ENCODE measurements at regions not wholly inside any gene's neighbourhood (a gene's known extent, or its start where the extent isn't known, plus 50 kb on each side); places are given as distances from the start of the nearest gene placed in this dataset.

- H3K27ac ChIP-seq (ENCODE audit: low read length): no peak overlapping the region
- H3K9me3 ChIP-seq (ENCODE audit: insufficient read depth, low read length): no peaks in the 10 kb centered on the region
- peaks cover 23% of the 10 kb centered on the region for H3K4me1 ChIP-seq (ENCODE audit: low read length)
- H2AFZ ChIP-seq (ENCODE audit: low read depth, low read length): no peak overlapping the region
- no peaks in the 10 kb centered on the region for H3K79me2 ChIP-seq (ENCODE audit: low read length)
- no peak overlapping the region for H3K9ac ChIP-seq (ENCODE audit: low read length)
- H3K27me3 ChIP-seq (ENCODE audit: low read depth, low read length): peaks cover 14% of the 10 kb centered on the region; the same call in 1 of the 2 replicates
- no peak overlapping the region for H3K4me3 ChIP-seq (ENCODE audit: low read length)
- H3K4me2 ChIP-seq (ENCODE audit: low read length): no peak overlapping the region
- no peaks in the 10 kb centered on the region for H3K36me3 ChIP-seq (replicated peaks; ENCODE audit: low read depth, low read length)
- TF ChIP-seq EZH2phosphoT487 (IDR thresholded peaks at IDR 0.05; ENCODE audit: low read depth): no peak
- TF ChIP-seq CTCF (IDR thresholded peaks at IDR 0.05; ENCODE audit: low read depth, low read length): no peak
- H4K20me1 ChIP-seq (ENCODE audit: insufficient read depth, low read length): no peaks in the 10 kb centered on the region
These were observed 112.9 kb upstream of the PHACTR1 start for GRCh38 chr6:12603673-12604049.

- H3K4me1 ChIP-seq (ENCODE audit: low read length): peaks cover 25% of the 10 kb centered on the region
- H3K9ac ChIP-seq (ENCODE audit: low read length): no peak overlapping the region
- H3K9me3 ChIP-seq (ENCODE audit: insufficient read depth, low read length): no peaks in the 10 kb centered on the region
- peak overlapping the region; percentile 75 for H3K4me3 ChIP-seq (ENCODE audit: low read length)
- TF ChIP-seq EZH2phosphoT487 (IDR thresholded peaks at IDR 0.05; ENCODE audit: low read depth): no peak
- TF ChIP-seq CTCF (IDR thresholded peaks at IDR 0.05; ENCODE audit: low read depth, low read length): peak; percentile 84
- no peaks in the 10 kb centered on the region for H3K36me3 ChIP-seq (replicated peaks; ENCODE audit: low read depth, low read length)
- no peaks in the 10 kb centered on the region for H3K79me2 ChIP-seq (ENCODE audit: low read length)
- H2AFZ ChIP-seq (ENCODE audit: low read depth, low read length): no peak overlapping the region
- H3K27ac ChIP-seq (ENCODE audit: low read length): no peak overlapping the region
- H3K4me2 ChIP-seq (ENCODE audit: low read length): peak overlapping the region; percentile 89
- H4K20me1 ChIP-seq (ENCODE audit: insufficient read depth, low read length): no peaks in the 10 kb centered on the region
- H3K27me3 ChIP-seq (ENCODE audit: low read depth, low read length): peaks cover 15% of the 10 kb centered on the region
These were observed 110.7 kb upstream of the PHACTR1 start for GRCh38 chr6:12605888-12606345.

- no peaks in the 10 kb centered on the region for H4K20me1 ChIP-seq (ENCODE audit: insufficient read depth, low read length)
- no peak overlapping the region for H3K27ac ChIP-seq (ENCODE audit: low read length)
- no peaks in the 10 kb centered on the region for H3K79me2 ChIP-seq (ENCODE audit: low read length)
- no peaks in the 10 kb centered on the region for H3K9me3 ChIP-seq (ENCODE audit: insufficient read depth, low read length)
- no peaks in the 10 kb centered on the region for H3K36me3 ChIP-seq (replicated peaks; ENCODE audit: low read depth, low read length)
- no peak for TF ChIP-seq CTCF (IDR thresholded peaks at IDR 0.05; ENCODE audit: low read depth, low read length)
- TF ChIP-seq EZH2phosphoT487 (IDR thresholded peaks at IDR 0.05; ENCODE audit: low read depth): no peak
- peaks cover 15% of the 10 kb centered on the region for H3K27me3 ChIP-seq (ENCODE audit: low read depth, low read length)
- no peak overlapping the region for H3K4me3 ChIP-seq (ENCODE audit: low read length)
- no peak overlapping the region for H2AFZ ChIP-seq (ENCODE audit: low read depth, low read length)
- peak overlapping the region; percentile 89 for H3K4me2 ChIP-seq (ENCODE audit: low read length)
- H3K4me1 ChIP-seq (ENCODE audit: low read length): peaks cover 25% of the 10 kb centered on the region
- H3K9ac ChIP-seq (ENCODE audit: low read length): no peak overlapping the region
These were observed 110.0 kb upstream of the PHACTR1 start for GRCh38 chr6:12606616-12607015.

GRCh38 chr6:12608016-12608860, 108.3 kb upstream of the PHACTR1 start:
- Histone ChIP-seq H4K20me1 (ENCODE audit: insufficient read depth, low read length) (no peaks in the 10 kb centered on the region), H3K9me3 (ENCODE audit: insufficient read depth, low read length) (no peaks in the 10 kb centered on the region), H3K4me2 (ENCODE audit: low read length) (peak overlapping the region; percentile 67), H3K4me1 (ENCODE audit: low read length) (peaks cover 23% of the 10 kb centered on the region), H2AFZ (ENCODE audit: low read depth, low read length) (no peak overlapping the region), H3K27ac (ENCODE audit: low read length) (no peak overlapping the region), H3K79me2 (ENCODE audit: low read length) (no peaks in the 10 kb centered on the region), H3K36me3 (replicated peaks; ENCODE audit: low read depth, low read length) (no peaks in the 10 kb centered on the region), H3K4me3 (ENCODE audit: low read length) (peak overlapping the region; percentile 58), H3K9ac (ENCODE audit: low read length) (no peak overlapping the region), H3K27me3 (ENCODE audit: low read depth, low read length) (peaks cover 11% of the 10 kb centered on the region)
- TF ChIP-seq EZH2phosphoT487 (IDR thresholded peaks at IDR 0.05; ENCODE audit: low read depth): no peak
